Fibroblast of lung (primary cell): ENCODE measurements at regions not wholly inside any gene's neighbourhood (a gene's known extent, or its start where the extent isn't known, plus 50 kb on each side); places are given as distances from the start of the nearest gene placed in this dataset.

Experiments
- DNase-seq, 2 donors: peaks; one replicate each; pipeline versions ENCODE4 v3.0.0 to v3.0.0-alpha.2; 2010; ENCODE audit warnings: low read depth in 2 of 2
- H2AFZ ChIP-seq: 2 replicates; pipeline ENCODE4 v1.5.1; 2012; ENCODE audit warnings: low read length, control low read depth, inconsistent platforms
- H3K27ac ChIP-seq: 2 replicates; pipeline ENCODE4 v1.5.1; 2011; ENCODE audit warnings: low read length, control low read depth; ENCODE audit not compliant: insufficient read depth
- H3K27me3 ChIP-seq: 2 replicates; pipeline ENCODE4 v1.5.1; 2011; ENCODE audit warnings: mild to moderate bottlenecking, low read length; ENCODE audit not compliant: control insufficient read depth, insufficient read depth
- H3K36me3 ChIP-seq: 2 replicates; pipeline ENCODE4 v1.5.1; 2011; ENCODE audit warnings: low read length; ENCODE audit not compliant: control insufficient read depth, insufficient read depth
- H3K4me1 ChIP-seq: 2 replicates; pipeline ENCODE4 v1.5.1; 2011; ENCODE audit warnings: low read length; ENCODE audit not compliant: control insufficient read depth, insufficient read depth; ENCODE audit errors: extremely low read depth
- H3K4me2 ChIP-seq: 2 replicates; pipeline ENCODE4 v1.5.1; 2011; ENCODE audit warnings: low read length, control low read depth; ENCODE audit not compliant: insufficient read depth; ENCODE audit errors: extremely low read depth
- H3K4me3 ChIP-seq, 4 experiments: fragments of 200-600 bp in 1 of 4; sonication (generic) in 1 of 4; replicated peaks in 1 of 4; 2 replicates each; pipeline ENCODE4 v1.5.1; 2011 to 2016; ENCODE audit warnings: low read length in 4 of 4, low read depth in 3 of 4, mild to moderate bottlenecking in 3 of 4, control low read depth in 2 of 4, inconsistent platforms in 1 of 4, mixed read lengths in 1 of 4; ENCODE audit not compliant: insufficient read depth in 1 of 4; ENCODE audit errors: control extremely low read depth in 1 of 4
- H3K79me2 ChIP-seq: 2 replicates; pipeline ENCODE4 v1.5.1; 2012; ENCODE audit warnings: mild to moderate bottlenecking, low read length, inconsistent platforms; ENCODE audit not compliant: control insufficient read depth, insufficient read depth
- H3K9ac ChIP-seq: 2 replicates; pipeline ENCODE4 v1.5.1; 2011; ENCODE audit warnings: mild to moderate bottlenecking, low read length, control low read depth; ENCODE audit not compliant: insufficient read depth
- H3K9me3 ChIP-seq: 2 replicates; pipeline ENCODE4 v1.5.1; 2012; ENCODE audit warnings: low read depth, low read length; ENCODE audit not compliant: control insufficient read depth, insufficient read depth
- H4K20me1 ChIP-seq: 2 replicates; pipeline ENCODE4 v1.5.1; 2011; ENCODE audit warnings: low read length; ENCODE audit not compliant: control insufficient read depth, insufficient read depth; ENCODE audit errors: extremely low read depth
- EZH2 ChIP-seq: IDR thresholded peaks from 2 replicates; pipeline ENCODE4 v1.5.1; 2012; ENCODE audit warnings: low read length, control low read depth, mild to moderate bottlenecking; ENCODE audit errors: missing control alignments
- TF ChIP-seq, protein P1 (sequence below), 2 donors: IDR thresholded peaks in 1 of 2; conservative IDR thresholded peaks in 1 of 2; 1 replicate in 1 of 2; 2 replicates in 1 of 2; pipeline ENCODE4 v1.5.1; 2011 to 2012; ENCODE audit warnings: low read length in 2 of 2, control low read depth in 1 of 2, inconsistent platforms in 1 of 2, low read depth in 1 of 2, mild to moderate bottlenecking in 1 of 2

DNA sequence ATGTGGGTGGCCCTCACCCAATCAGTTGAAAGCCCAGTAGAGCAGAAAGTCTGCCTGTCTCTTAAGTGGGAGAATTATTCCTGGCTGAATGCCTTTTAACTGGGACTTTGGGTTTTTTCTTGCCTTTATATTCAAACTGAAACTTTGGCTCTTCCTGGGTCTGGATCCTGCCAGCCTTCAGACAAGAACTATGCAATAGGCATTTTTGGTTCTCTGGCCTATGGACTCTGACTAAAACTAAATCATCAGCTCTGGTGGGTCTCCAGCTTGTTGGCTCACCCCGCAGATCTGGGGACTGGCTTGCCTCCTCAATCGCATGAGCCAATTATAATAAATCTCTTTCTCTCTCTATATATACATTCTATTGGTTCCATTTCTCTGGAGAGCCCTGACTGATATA lies 173.0 kb upstream of the IGF1 start:
- Histone ChIP-seq H3K27me3 (no peaks in the 10 kb centered on the region), H3K36me3 (no peaks in the 10 kb centered on the region), H3K4me3 (no peak overlapping the region), H3K4me2 (no peak overlapping the region), H3K9me3 (no peaks in the 10 kb centered on the region), H3K27ac (no peak overlapping the region), H3K4me1 (no peaks in the 10 kb centered on the region), H2AFZ (no peak overlapping the region), H3K9ac (no peak overlapping the region), H3K79me2 (no peaks in the 10 kb centered on the region), H4K20me1 (no peaks in the 10 kb centered on the region)
- no peak for TF ChIP-seq EZH2
- TF ChIP-seq, protein P1, sequence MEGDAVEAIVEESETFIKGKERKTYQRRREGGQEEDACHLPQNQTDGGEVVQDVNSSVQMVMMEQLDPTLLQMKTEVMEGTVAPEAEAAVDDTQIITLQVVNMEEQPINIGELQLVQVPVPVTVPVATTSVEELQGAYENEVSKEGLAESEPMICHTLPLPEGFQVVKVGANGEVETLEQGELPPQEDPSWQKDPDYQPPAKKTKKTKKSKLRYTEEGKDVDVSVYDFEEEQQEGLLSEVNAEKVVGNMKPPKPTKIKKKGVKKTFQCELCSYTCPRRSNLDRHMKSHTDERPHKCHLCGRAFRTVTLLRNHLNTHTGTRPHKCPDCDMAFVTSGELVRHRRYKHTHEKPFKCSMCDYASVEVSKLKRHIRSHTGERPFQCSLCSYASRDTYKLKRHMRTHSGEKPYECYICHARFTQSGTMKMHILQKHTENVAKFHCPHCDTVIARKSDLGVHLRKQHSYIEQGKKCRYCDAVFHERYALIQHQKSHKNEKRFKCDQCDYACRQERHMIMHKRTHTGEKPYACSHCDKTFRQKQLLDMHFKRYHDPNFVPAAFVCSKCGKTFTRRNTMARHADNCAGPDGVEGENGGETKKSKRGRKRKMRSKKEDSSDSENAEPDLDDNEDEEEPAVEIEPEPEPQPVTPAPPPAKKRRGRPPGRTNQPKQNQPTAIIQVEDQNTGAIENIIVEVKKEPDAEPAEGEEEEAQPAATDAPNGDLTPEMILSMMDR (conservative IDR thresholded peaks at IDR 0.05 in 1 of 2, IDR thresholded peaks at IDR 0.05 in 1 of 2; ENCODE audit: low read depth in 1 of 2, low read length in 2 of 2): no peak
- DNase-seq: no peak

DNA sequence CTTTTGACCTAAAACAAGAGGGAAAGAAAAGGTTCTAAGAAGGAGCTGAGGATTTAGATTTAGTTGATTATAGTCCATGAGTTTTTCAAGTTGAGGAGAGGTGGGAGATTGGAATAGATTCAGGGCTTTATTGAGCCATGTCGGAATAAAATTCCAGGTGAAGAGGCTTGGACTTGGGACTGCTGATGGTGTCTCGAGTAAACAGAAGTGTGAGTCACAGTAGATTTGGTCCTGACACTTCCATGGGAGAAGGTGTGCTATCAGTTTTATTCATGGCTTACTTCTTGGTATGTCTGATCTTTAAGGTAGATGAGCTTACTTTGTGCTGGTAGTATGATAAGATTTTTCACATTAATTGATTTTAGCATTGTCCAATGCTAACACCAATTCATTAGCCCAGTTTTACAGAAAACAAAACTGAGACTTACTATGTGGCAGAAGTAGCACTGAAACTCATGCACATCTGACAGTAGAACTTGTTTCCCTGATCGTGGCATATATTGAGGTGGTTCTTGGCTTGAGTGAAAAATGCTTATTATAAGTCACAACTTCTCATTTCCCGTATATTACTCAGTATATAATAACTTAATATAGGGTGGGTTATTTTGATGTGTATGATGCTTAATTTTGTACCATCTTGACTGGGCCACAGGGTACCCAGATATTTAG lies 172.4 kb upstream of the IGF1 start:
- H4K20me1 ChIP-seq: no peaks in the 10 kb centered on the region
- H2AFZ ChIP-seq: no peak overlapping the region
- H3K4me3 ChIP-seq: no peak overlapping the region
- H3K36me3 ChIP-seq: no peaks in the 10 kb centered on the region
- no peaks in the 10 kb centered on the region for H3K79me2 ChIP-seq
- no peak for DNase-seq
- no peaks in the 10 kb centered on the region for H3K9me3 ChIP-seq
- no peaks in the 10 kb centered on the region for H3K27me3 ChIP-seq
- no peak overlapping the region for H3K27ac ChIP-seq
- no peaks in the 10 kb centered on the region for H3K4me1 ChIP-seq
- H3K4me2 ChIP-seq: no peak overlapping the region
- TF ChIP-seq EZH2: no peak
- TF ChIP-seq, protein P1 (conservative IDR thresholded peaks at IDR 0.05 in 1 of 2, IDR thresholded peaks at IDR 0.05 in 1 of 2; ENCODE audit: low read depth in 1 of 2, low read length in 2 of 2): no peak
- no peak overlapping the region for H3K9ac ChIP-seq

DNA sequence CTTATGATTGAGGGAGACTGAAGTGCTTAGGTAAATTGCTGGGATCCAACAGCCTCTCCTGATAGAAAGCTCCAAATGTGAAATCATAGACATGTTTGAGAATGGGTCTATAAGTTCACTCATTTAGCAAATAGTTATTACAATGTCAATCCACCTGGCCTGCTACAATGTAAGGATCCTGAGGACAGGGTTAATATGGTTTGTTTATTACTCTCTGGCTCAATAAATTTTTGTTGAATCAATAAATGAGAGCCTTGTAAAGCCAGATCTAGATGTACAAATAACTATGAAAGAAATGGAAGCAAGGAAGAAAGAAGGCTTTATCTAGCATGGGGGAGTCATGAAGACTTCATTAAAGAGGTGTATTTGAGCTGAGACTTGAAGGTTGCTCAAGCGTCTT lies 165.6 kb upstream of the IGF1 start:
- H3K79me2 ChIP-seq: no peaks in the 10 kb centered on the region
- H3K9me3 ChIP-seq: no peaks in the 10 kb centered on the region
- H3K27me3 ChIP-seq: no peaks in the 10 kb centered on the region
- no peak for TF ChIP-seq EZH2
- TF ChIP-seq, protein P1 (conservative IDR thresholded peaks at IDR 0.05 in 1 of 2, IDR thresholded peaks at IDR 0.05 in 1 of 2; ENCODE audit: low read depth in 1 of 2, low read length in 2 of 2): no peak
- no peak overlapping the region for H3K9ac ChIP-seq
- no peaks in the 10 kb centered on the region for H3K4me1 ChIP-seq
- no peak for DNase-seq
- H2AFZ ChIP-seq: no peak overlapping the region
- H4K20me1 ChIP-seq: no peaks in the 10 kb centered on the region
- no peak overlapping the region for H3K27ac ChIP-seq
- no peaks in the 10 kb centered on the region for H3K36me3 ChIP-seq
- H3K4me3 ChIP-seq: no peak overlapping the region
- H3K4me2 ChIP-seq: no peak overlapping the region
